Sigmoid colon (tissue), 6 donors: ENCODE measurements at regions not wholly inside any gene's neighbourhood (a gene's known extent, or its start where the extent isn't known, plus 50 kb on each side); places are given as distances from the start of the nearest gene placed in this dataset.
A peak's percentile ranks its signal among the peaks of the same experiment; 100 is the strongest.
"Not testable (repeated sequence)": the region's sequence is repeated elsewhere in the genome, so short reads cannot be mapped to it uniquely, and the experiment has no call there.

ENCODE experiments used
- DNase-seq: peaks from one replicate; pipeline ENCODE4 v3.0.0-alpha.2; 2019
- H3K27ac ChIP-seq, 4 donors: fragments of 200-600 bp; sonication (generic); one replicate each; pipeline ENCODE4 v1.5.1; 2016 to 2019; ENCODE audit warnings: mild to moderate bottlenecking in 1 of 4
- H3K27me3 ChIP-seq, 3 donors: fragments of 200-600 bp; sonication (generic); one replicate each; pipeline ENCODE4 v1.5.1; 2019; ENCODE audit warnings: mild to moderate bottlenecking in 1 of 3
- H3K36me3 ChIP-seq, 4 donors: fragments of 200-600 bp; sonication (generic); one replicate each; pipeline ENCODE4 v1.5.1; 2016 to 2019
- H3K4me1 ChIP-seq, 4 donors: fragments of 200-600 bp; sonication (generic); one replicate each; pipeline ENCODE4 v1.5.1; 2017 to 2019
- H3K4me3 ChIP-seq, 4 donors: fragments of 200-600 bp; sonication (generic); one replicate each; pipeline ENCODE4 v1.5.1; 2017 to 2019; ENCODE audit warnings: mild to moderate bottlenecking in 2 of 4, moderate library complexity in 1 of 4
- H3K9me3 ChIP-seq, 4 donors: fragments of 200-600 bp in 3 of 4; sonication (generic) in 3 of 4; one replicate each; pipeline versions ENCODE4 v1.5.1 to v1.6.1; 2013 to 2019
- WGBS, 2 donors: extraction: QIAGEN DNeasy Blood & Tissue Kit; methylation state at CpG; one replicate each; pipeline ENCODE4 v1.1.7; 2013; 5-methylcytosine and 5-hydroxymethylcytosine counted together
- intact Hi-C: fragments of 100-400 bp; cut with DNase I; formaldehyde crosslinking; loops from one replicate; pipeline ENCODE4 v1.15.1; 2023
- donor health status: healthy with polysubstance abuse.
- donor health status: healthy.

DNA sequence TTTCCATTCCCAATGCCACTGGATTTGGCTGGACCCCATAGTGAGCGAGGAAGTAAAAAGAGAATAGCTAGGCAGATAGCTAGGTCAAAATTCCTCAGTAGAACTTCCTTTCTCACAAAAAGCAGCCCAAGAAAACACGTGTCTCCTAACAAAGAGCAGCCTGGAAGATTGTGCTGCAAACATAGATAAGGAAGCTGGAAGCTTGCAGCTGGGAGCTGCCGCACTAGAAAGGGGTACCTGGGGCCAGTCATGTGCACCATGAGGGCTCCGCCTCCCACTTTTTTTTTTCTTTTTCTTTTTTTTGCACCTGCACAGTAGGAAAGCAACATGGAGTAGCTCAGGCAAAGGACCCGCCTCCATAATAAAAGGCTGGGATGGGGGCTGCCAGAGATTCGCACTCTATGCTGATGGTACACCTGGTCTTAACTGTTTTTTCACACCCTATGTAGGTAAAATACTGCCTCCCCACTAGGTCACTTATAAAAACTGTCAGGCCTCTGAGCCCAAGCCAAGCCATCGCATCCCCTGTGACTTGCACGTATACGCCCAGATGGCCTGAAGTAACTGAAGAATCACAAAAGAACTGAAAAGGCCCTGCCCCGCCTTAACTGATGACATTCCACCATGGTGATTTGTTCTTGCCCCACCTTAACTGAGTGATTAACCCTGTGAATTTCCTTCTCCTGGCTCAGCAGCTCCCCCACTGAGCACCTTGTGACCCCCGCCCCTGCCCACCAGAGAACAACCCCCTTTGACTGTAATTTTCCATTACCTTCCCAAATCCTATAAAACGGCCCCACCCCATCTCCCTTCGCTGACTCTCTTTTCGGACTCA lies 521.6 kb downstream of the IRS2 start:
- DNase-seq, H3K36me3 ChIP-seq, H3K4me1 ChIP-seq, H3K27ac ChIP-seq, H3K9me3 ChIP-seq, H3K4me3 ChIP-seq, intact Hi-C loops, H3K27me3 ChIP-seq: not testable (repeated sequence)
- WGBS, 2 donors, result 31 to 62% methylated on average over 13 to 14 of the region's 14 CpGs

DNA sequence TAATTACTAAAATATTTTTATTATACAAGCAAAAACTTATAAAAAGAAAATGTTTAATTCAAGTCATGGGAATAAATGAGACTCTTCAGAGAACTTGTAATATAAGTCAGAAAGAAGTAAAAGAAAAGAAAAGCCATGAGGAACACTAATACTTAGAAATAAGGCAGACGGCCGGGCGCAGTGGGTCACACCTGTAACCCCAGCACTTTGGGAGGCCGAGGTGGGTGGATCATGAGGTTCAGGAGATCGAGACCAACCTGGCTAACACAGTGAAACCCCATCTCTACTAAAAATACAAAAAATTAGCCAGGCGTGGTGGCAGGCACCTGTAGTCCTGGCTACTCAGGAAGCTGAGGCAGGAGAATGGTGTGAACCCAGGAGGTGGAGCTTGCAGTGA lies 528.6 kb downstream of the IRS2 start:
- DNase-seq, H3K27me3 ChIP-seq, H3K4me3 ChIP-seq, H3K36me3 ChIP-seq, intact Hi-C loops, H3K9me3 ChIP-seq: not testable (repeated sequence)
- peaks cover 0 to 14% (median 5%) of the 10 kb centered on the region in 4 donors for H3K4me1 ChIP-seq
- H3K27ac ChIP-seq, result peak overlapping the region in 3 of 4 donors; percentile 60 to 84 (median 73)
- 88 to 90% methylated on average over 6 of the region's 6 CpGs for WGBS, 2 donors
